Transverse colon (tissue), 4 donors: ENCODE measurements at regions not wholly inside any gene's neighbourhood (a gene's known extent, or its start where the extent isn't known, plus 50 kb on each side); places are given as distances from the start of the nearest gene placed in this dataset.

Source experiments
- DNase-seq: peaks from one replicate; pipeline ENCODE4 v3.0.0-alpha.2; 2019
- H3K27ac ChIP-seq, 4 donors: fragments of 200-600 bp; sonication (generic); 2 replicates each; pipeline ENCODE4 v1.5.1; 2016 to 2018; ENCODE audit warnings: inconsistent platforms in 4 of 4
- H3K27me3 ChIP-seq: fragments of 200-600 bp; sonication (generic); 2 replicates; pipeline ENCODE4 v1.5.1; 2017; ENCODE audit warnings: inconsistent platforms
- H3K36me3 ChIP-seq, 4 donors: fragments of 200-600 bp; sonication (generic); 2 replicates each; pipeline ENCODE4 v1.5.1; 2017 to 2019; ENCODE audit warnings: inconsistent platforms in 4 of 4
- H3K4me1 ChIP-seq, 4 donors: fragments of 200-600 bp; sonication (generic); 2 replicates each; pipeline ENCODE4 v1.5.1; 2017 to 2020; ENCODE audit warnings: inconsistent platforms in 4 of 4
- H3K4me3 ChIP-seq, 4 donors: fragments of 200-600 bp; sonication (generic); 1 replicate in 1 of 4; 2 replicates in 3 of 4; pipeline versions ENCODE4 v1.5.1 to v1.6.1; 2017 to 2019; ENCODE audit warnings: inconsistent platforms in 4 of 4
- H3K9me3 ChIP-seq, 2 donors: fragments of 200-600 bp; sonication (generic); 2 replicates each; pipeline ENCODE4 v1.5.1; 2017 to 2019; ENCODE audit warnings: inconsistent platforms in 2 of 2
- EP300 ChIP-seq: sonication (generic); formaldehyde crosslinking; IDR thresholded peaks from one replicate; pipeline ENCODE4 v1.6.1; 2017; ENCODE audit warnings: antibody characterized with exemption, low read depth
- POLR2A ChIP-seq: fragments of 450-650 bp; IDR thresholded peaks from one replicate; pipeline ENCODE4 v1.6.1; 2016; ENCODE audit warnings: antibody characterized with exemption, mild to moderate bottlenecking, moderate library complexity
- POLR2AphosphoS5 ChIP-seq, 3 donors: sonication (generic); formaldehyde crosslinking; IDR thresholded peaks; one replicate each; pipeline ENCODE4 v1.6.1; 2016; ENCODE audit warnings: antibody characterized with exemption in 3 of 3
- WGBS, 2 donors: methylation state at CpG; one replicate each; pipeline ENCODE4 v1.1.5; 2018; ENCODE audit warnings: low coverage in 1 of 2; 5-methylcytosine and 5-hydroxymethylcytosine counted together
- in situ Hi-C, 4 donors: fragments of 200-750 bp; cut with MboI; loops; one replicate each; pipeline versions ENCODE4 v1.15.0 to v1.15.1; 2017; ENCODE audit warnings: low sequenced_read_pairs in 3 of 4, low pct_ligation_motif_present in 1 of 4, low pct_unique_long_range_greater_than_20kb in 1 of 4
- intact Hi-C: fragments of 100-400 bp; cut with DNase I; formaldehyde crosslinking; loops from one replicate; pipeline ENCODE4 v1.15.1; 2023; ENCODE audit warnings: low total_unique reads
- TF ChIP-seq, protein P1 (sequence below), 5 experiments: fragments of 200-600 bp in 3 of 5; fragments of 450-650 bp in 2 of 5; sonication (generic) in 3 of 5; IDR thresholded peaks; 1 replicate in 2 of 5; 2 replicates in 3 of 5; pipeline ENCODE4 v1.5.1; 2016 to 2017; ENCODE audit warnings: antibody characterized with exemption in 5 of 5, inconsistent platforms in 3 of 5, mild to moderate bottlenecking in 2 of 5, moderate library complexity in 1 of 5

- intact Hi-C loops = no loop called here
- H3K4me3 ChIP-seq = no peak overlapping the region
- peaks cover 55% of the 10 kb centered on the region for H3K27me3 ChIP-seq
- H3K36me3 ChIP-seq = no peaks in the 10 kb centered on the region
- no peaks in the 10 kb centered on the region for H3K9me3 ChIP-seq
- H3K27ac ChIP-seq = no peak overlapping the region
- in situ Hi-C loops = no loop called here
- H3K4me1 ChIP-seq = no peaks in the 10 kb centered on the region
- WGBS, 2 donors = 92% methylated on average over 25 of the region's 28 CpGs; no CpG with 5 or more reads in 1 of the 2 donors
- no peak for DNase-seq
- TF ChIP-seq EP300 = no peak
- no peak for TF ChIP-seq POLR2AphosphoS5 (IDR thresholded peaks at IDR 0.05)
- TF ChIP-seq, protein P1, sequence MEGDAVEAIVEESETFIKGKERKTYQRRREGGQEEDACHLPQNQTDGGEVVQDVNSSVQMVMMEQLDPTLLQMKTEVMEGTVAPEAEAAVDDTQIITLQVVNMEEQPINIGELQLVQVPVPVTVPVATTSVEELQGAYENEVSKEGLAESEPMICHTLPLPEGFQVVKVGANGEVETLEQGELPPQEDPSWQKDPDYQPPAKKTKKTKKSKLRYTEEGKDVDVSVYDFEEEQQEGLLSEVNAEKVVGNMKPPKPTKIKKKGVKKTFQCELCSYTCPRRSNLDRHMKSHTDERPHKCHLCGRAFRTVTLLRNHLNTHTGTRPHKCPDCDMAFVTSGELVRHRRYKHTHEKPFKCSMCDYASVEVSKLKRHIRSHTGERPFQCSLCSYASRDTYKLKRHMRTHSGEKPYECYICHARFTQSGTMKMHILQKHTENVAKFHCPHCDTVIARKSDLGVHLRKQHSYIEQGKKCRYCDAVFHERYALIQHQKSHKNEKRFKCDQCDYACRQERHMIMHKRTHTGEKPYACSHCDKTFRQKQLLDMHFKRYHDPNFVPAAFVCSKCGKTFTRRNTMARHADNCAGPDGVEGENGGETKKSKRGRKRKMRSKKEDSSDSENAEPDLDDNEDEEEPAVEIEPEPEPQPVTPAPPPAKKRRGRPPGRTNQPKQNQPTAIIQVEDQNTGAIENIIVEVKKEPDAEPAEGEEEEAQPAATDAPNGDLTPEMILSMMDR (IDR thresholded peaks at IDR 0.05) = no peak
- TF ChIP-seq POLR2A = no peak
Measured at GRCh38 chr4:3860913-3861636, 94.9 kb downstream of the ADRA2C start.

DNA sequence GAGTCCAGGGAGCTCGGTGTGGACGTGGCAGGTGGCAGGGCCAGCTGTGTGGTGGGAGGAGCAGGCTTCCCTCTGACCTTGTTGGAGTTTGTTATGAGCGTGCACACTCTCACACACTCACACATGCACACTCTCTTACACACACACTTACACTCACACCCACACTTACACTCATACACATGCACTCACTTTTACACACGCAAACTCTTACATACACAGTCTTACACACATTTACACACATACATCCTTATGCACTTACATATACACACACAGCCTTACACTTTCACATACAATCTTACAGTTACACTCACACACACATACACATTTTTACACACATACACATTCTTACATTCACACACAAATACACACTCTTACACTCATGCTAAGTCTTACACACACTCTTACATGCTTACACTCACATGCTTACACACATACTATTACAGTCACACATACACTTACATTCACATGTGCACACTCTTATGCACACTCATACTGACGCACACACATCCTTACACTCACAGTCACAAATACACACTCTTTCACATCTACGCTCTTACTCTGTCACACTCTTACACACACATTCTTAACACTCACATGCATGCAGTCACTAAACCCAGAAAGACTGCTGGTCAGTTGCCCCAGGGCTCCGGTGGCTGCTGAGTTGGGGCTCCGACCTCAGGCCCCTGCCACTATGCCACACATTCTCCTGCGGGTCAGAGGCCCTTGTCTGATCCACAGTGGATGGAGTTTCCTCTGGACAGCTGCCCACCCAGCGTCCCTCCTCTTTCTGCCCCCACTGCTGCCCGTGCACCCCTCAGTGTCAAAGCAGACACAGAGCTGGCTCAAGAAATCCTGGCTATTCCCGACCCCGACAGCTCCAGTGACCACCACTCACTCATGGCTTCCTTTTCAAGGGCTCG is 95.8 kb downstream of the ADRA2C start:
- Histone ChIP-seq H3K27ac (no peak overlapping the region), H3K4me3 (no peak overlapping the region), H3K9me3 (no peaks in the 10 kb centered on the region), H3K27me3 (peaks cover 55% of the 10 kb centered on the region), H3K36me3 (no peaks in the 10 kb centered on the region), H3K4me1 (no peaks in the 10 kb centered on the region)
- 60 to 87% methylated on average over 5 to 14 of the region's 14 CpGs for WGBS, 2 donors
- intact Hi-C loops = no loop called here
- no peak for DNase-seq
- in situ Hi-C loops = no loop called here
- TF ChIP-seq POLR2A (no peak), POLR2AphosphoS5 (IDR thresholded peaks at IDR 0.05) (no peak), EP300 (no peak)
- TF ChIP-seq, protein P1 (IDR thresholded peaks at IDR 0.05) = no peak

DNA sequence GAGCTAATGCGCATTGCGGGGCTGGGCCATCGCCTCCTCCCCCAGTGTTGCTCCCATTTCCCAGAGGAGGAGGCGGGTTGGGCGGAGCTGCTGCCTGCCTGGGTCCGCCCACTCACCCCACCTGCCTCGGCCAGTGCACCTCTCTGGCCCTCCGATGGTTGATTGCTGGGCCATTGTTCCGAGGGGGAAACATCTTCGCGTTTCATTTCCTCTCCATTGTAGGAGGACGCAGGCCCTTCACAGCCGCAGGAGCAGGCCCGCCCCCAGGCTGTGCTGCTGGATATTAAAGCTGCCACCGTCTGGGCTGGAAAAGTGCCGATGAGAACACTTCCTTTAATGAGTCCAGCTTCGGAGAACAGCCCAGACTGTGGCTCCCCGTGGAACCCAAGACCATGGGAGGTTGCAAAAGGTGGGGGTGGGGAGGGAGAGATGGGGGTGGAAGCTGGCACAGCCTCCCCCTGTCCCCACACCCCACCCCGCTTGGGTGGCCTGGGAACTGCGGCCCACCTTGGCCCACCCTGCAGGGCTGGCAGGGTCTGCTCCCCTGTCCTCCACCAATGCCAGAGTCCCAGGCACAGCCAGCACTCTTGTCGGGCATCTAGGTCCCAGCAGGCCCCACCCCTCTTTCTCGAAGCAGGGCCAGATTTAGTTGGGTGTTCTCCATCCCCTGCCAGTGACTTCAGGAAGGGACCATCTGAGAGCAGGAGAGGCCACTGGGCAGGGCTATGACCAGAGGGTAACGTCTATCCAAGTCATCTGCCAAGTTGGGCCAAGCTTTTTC is 96.6 kb downstream of the ADRA2C start:
- no peak for DNase-seq
- Histone ChIP-seq H3K9me3 (no peaks in the 10 kb centered on the region), H3K36me3 (no peaks in the 10 kb centered on the region), H3K4me1 (no peaks in the 10 kb centered on the region), H3K27ac (no peak overlapping the region), H3K4me3 (no peak overlapping the region), H3K27me3 (peaks cover 55% of the 10 kb centered on the region)
- WGBS, 2 donors = 36% methylated on average over 23 of the region's 23 CpGs; no CpG with 5 or more reads in 1 of the 2 donors
- in situ Hi-C loops = no loop called here
- TF ChIP-seq POLR2AphosphoS5 (IDR thresholded peaks at IDR 0.05) = no peak
- intact Hi-C loops = no loop called here

GRCh38 chr4:3863841-3864741 is 97.9 kb downstream of the ADRA2C start:
- no peak for DNase-seq
- Histone ChIP-seq H3K27ac (no peak overlapping the region), H3K4me3 (no peak overlapping the region), H3K4me1 (no peaks in the 10 kb centered on the region), H3K9me3 (no peaks in the 10 kb centered on the region), H3K36me3 (no peaks in the 10 kb centered on the region), H3K27me3 (peaks cover 55% of the 10 kb centered on the region)
- intact Hi-C loops = no loop called here
- in situ Hi-C loops = no loop called here
- TF ChIP-seq, protein P1 (IDR thresholded peaks at IDR 0.05) = no peak
- no peak for TF ChIP-seq EP300
- no peak for TF ChIP-seq POLR2AphosphoS5 (IDR thresholded peaks at IDR 0.05)
- no peak for TF ChIP-seq POLR2A
- 80 to 82% methylated on average over 4 to 33 of the region's 33 CpGs for WGBS, 2 donors
